IgD-negative memory B cell (primary cell): ENCODE measurements at regions not wholly inside any gene's neighbourhood (a gene's known extent, or its start where the extent isn't known, plus 50 kb on each side); places are given as distances from the start of the nearest gene placed in this dataset.

Experiments used
- H3K27ac Mint-ChIP-seq, 3 donors: one replicate each; pipeline ENCODE4 v1.8.0; 2020 to 2022; ENCODE audit warnings: mild to moderate bottlenecking in 3 of 3, mixed read lengths in 3 of 3, moderate library complexity in 1 of 3
- H3K27me3 Mint-ChIP-seq: one replicate; pipeline ENCODE4 v1.8.0; 2021; ENCODE audit warnings: mixed read lengths
- H3K36me3 Mint-ChIP-seq: one replicate; pipeline ENCODE4 v1.8.0; 2020; ENCODE audit warnings: mild to moderate bottlenecking, mixed read lengths
- H3K4me1 Mint-ChIP-seq, 3 donors: one replicate each; pipeline ENCODE4 v1.8.0; 2020 to 2022; ENCODE audit warnings: mixed read lengths in 3 of 3, mild to moderate bottlenecking in 1 of 3
- H3K4me3 Mint-ChIP-seq, 4 donors: one replicate each; pipeline ENCODE4 v1.8.0; 2020 to 2022; ENCODE audit warnings: mild to moderate bottlenecking in 4 of 4, mixed read lengths in 4 of 4, moderate library complexity in 3 of 4
- H3K9me3 Mint-ChIP-seq, 3 donors: one replicate each; pipeline ENCODE4 v1.8.0; 2020 to 2021; ENCODE audit warnings: mixed read lengths in 3 of 3, mild to moderate bottlenecking in 1 of 3

DNA sequence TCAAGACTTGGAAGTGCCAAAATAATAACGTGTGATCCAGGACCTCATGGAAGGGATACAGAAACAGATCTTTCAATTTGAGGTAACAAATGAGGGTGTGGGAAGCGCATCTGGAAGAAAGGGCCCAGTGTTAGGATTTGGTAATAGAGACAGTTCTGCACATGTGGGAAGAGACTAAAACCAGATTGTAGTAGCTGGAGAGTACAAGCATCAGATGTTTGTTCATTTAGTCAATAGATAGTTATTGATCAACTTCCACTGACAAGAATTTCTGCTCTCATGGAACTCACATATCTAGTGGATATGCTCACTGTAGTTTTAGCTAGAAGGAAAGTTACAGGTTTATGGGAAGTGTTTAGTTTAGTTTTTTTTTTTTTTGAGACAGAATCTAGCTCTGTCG, 153.6 kb downstream of the TLR5 start:
- Mint-ChIP-seq H3K36me3 (peaks cover 8% of the 10 kb centered on the region), H3K9me3 (no peaks in the 10 kb centered on the region), H3K4me3 (no peak overlapping the region), H3K27ac (no peak overlapping the region), H3K4me1 (peaks cover 3 to 7% (median 4%) of the 10 kb centered on the region in 3 donors), H3K27me3 (no peaks in the 10 kb centered on the region)

- peaks cover 12% of the 10 kb centered on the region for H3K36me3 Mint-ChIP-seq
- H3K27me3 Mint-ChIP-seq: no peaks in the 10 kb centered on the region
Measured at GRCh38 chr1:222991177-222991576, 151.9 kb downstream of the TLR5 start.

GRCh38 chr1:222991908-222992307, 151.1 kb downstream of the TLR5 start:
- Mint-ChIP-seq H3K9me3 (no peaks in the 10 kb centered on the region), H3K4me3 (no peak overlapping the region), H3K36me3 (peaks cover 12% of the 10 kb centered on the region), H3K27ac (no peak overlapping the region), H3K4me1 (peaks cover 2 to 6% (median 4%) of the 10 kb centered on the region in 3 donors), H3K27me3 (no peaks in the 10 kb centered on the region)

More at GRCh38 chr1:222991177-222991576, 151.9 kb downstream of the TLR5 start:
- Mint-ChIP-seq H3K4me3 (no peak overlapping the region), H3K9me3 (no peaks in the 10 kb centered on the region), H3K27ac (no peak overlapping the region), H3K4me1 (peaks cover 3 to 6% (median 4%) of the 10 kb centered on the region in 3 donors)

DNA sequence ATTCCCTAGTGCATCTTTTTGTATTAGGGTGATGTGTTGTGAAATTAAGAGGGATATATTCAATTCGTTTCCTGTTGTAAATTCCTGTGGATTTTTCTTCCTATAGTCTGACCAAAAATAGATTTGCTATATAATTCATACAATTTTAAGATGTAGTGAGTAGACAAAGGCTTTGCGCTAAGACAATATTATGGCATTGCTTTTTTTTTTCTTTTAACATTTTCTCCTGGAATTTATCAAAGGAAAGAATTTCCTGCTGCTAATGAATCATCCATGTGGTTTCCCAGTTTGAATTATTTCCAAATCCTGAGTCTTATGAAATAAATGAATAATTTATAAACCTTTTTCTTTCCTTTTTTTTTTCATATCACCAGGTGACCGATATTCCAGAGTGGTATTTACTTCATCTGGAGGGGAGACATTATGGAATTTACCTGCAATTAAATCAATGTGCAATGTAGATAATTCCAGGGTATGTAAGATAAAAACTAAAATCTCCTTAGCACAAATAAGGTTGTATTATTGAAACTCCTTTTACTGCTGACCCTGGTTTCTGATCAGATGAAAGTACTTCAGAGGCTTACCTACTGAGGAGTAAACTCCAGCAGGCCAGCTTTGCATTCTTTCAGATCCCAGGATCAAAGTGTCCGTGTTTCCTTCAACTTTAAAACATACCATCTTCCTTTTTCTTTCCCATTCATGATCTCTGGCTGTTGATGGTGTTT, 148.4 kb downstream of the TLR5 start:
- Mint-ChIP-seq H3K36me3 (peaks cover 19% of the 10 kb centered on the region), H3K4me3 (no peak overlapping the region), H3K27me3 (no peaks in the 10 kb centered on the region), H3K4me1 (no peaks in the 10 kb centered on the region), H3K27ac (no peak overlapping the region), H3K9me3 (no peaks in the 10 kb centered on the region)

DNA sequence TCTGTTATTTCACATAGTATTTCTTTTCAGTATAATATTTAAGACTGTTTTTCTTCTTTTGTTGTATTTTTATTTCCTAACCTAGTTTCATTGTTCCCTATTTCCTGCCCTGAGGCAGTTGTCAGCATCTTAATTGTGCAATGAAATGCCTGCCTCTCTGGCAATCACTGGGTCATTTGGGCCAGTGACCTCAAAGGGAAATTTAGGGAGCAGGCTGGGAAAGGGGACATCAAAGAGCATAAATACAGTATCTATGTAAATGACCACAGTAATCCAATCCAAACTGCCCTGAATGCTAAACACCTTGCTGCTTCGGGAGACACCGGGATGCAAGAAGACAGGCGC, 147.8 kb downstream of the TLR5 start:
- Mint-ChIP-seq H3K9me3 (no peaks in the 10 kb centered on the region), H3K27ac (no peak overlapping the region)

GRCh38 chr1:222995620-222996309, 147.3 kb downstream of the TLR5 start:
- Mint-ChIP-seq H3K4me3 (no peak overlapping the region), H3K27ac (no peak overlapping the region), H3K4me1 (no peaks in the 10 kb centered on the region), H3K27me3 (no peaks in the 10 kb centered on the region), H3K9me3 (no peaks in the 10 kb centered on the region), H3K36me3 (peaks cover 20% of the 10 kb centered on the region)

More for the DNA sequence above, 147.8 kb downstream of the TLR5 start:
- H3K4me3 Mint-ChIP-seq: no peak overlapping the region
- H3K27me3 Mint-ChIP-seq: no peaks in the 10 kb centered on the region
- H3K36me3 Mint-ChIP-seq: peaks cover 20% of the 10 kb centered on the region
- no peaks in the 10 kb centered on the region for H3K4me1 Mint-ChIP-seq

DNA sequence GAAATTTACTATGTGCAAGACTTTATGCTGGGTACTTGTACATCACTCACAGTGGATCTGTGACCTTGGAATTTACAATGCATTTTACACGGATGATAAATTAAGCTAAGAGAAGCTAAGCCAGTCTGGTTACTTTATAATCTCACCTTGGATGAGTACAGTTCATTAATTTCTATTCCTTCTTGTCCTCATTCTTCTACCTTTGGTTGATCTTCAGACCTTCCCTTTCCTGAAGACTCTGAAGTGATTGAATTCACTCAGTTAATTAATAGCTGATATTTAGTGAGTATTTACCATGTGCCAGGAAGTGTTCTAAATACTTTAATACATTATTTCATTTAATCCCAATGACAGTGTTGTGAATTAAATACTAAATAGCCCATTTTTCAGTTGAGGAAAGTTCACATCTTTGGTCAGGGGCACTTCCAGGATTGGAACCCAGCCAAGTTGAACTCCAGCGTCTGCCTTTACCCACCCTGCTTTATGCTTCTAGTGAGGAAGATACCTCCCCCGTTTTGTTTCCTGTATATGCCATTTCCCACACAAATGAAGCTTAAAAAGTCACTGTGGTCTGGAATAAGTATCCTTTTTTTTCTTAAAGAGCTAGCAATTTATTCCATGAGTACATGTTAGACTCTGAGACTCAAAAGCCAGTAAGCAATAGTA, 146.6 kb downstream of the TLR5 start:
- no peaks in the 10 kb centered on the region for H3K4me1 Mint-ChIP-seq
- H3K27ac Mint-ChIP-seq: no peak overlapping the region
- no peak overlapping the region for H3K4me3 Mint-ChIP-seq

GRCh38 chr1:223000632-223001031, 142.4 kb downstream of the TLR5 start:
- H3K4me1 Mint-ChIP-seq: no peaks in the 10 kb centered on the region
- H3K4me3 Mint-ChIP-seq: no peak overlapping the region
- H3K9me3 Mint-ChIP-seq: no peaks in the 10 kb centered on the region
- peaks cover 21% of the 10 kb centered on the region for H3K36me3 Mint-ChIP-seq
- no peaks in the 10 kb centered on the region for H3K27me3 Mint-ChIP-seq
- H3K27ac Mint-ChIP-seq: peak overlapping the region in 1 of 3 donors; percentile 8

More for the DNA sequence above, 146.6 kb downstream of the TLR5 start:
- Mint-ChIP-seq H3K36me3 (peaks cover 18% of the 10 kb centered on the region), H3K9me3 (no peaks in the 10 kb centered on the region), H3K27me3 (no peaks in the 10 kb centered on the region)

DNA sequence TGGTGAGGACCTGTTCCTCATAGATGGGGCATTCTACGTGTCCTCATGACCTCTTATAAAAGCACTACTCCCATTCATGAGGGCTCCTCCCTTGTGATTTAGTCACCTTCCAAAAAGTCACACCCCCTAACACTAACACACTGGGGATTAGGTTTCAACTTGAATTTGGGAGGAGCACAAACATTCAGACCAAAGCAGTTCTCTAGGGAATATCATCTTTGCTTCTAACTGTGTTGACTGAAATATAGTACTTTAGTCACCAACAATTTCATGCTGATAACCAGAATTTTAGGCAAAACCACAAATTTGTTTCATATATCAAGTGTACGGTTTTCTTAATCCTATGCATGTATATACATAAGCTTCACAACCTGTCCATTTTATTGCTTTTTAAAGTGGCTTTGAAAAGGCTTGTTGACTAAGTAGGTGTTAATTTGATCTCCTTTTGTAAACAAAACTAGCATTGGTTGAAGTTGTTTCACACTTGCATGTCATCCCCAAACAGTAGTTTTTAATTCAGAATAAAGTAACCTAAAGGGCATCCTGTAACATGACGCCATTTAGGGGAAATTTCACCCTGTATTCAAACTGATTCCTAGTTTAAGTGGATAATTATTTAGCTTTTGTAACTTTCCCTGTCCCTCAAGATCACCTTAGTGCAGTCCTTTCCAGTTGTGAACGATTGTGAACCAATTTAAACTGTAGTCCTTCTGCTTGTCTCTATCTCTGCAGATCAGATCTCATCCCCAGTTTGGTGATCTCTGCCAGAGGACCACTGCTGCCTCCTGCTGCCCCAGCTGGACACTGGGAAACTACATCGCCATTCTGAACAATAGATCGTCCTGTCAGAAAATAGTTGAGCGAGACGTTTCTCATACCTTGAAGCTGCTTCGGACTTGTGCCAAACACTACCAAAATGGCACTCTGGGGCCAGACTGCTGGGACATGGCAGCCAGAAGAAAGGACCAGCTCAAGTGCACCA, 141.1 kb downstream of the TLR5 start:
- Mint-ChIP-seq H3K9me3 (no peaks in the 10 kb centered on the region), H3K4me3 (no peak overlapping the region), H3K27me3 (no peaks in the 10 kb centered on the region), H3K36me3 (peaks cover 17% of the 10 kb centered on the region), H3K4me1 (no peaks in the 10 kb centered on the region), H3K27ac (no peak overlapping the region)

DNA sequence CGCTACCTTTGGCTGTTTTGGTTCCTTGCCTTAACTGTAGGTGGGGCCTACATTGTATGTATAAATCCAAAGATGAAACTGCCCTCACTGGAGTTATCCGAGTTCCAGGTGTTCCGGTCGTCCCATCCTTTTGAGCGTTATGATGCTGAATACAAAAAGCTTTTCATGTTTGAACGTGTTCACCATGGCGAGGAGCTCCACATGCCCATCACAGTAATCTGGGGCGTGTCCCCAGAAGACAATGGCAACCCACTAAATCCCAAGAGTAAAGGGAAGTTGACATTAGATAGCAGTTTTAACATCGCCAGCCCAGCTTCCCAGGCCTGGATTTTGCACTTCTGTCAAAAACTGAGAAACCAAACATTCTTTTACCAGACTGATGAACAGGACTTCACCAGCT, 139.5 kb downstream of the TLR5 start:
- no peak overlapping the region for H3K4me3 Mint-ChIP-seq
- H3K36me3 Mint-ChIP-seq: peaks cover 16% of the 10 kb centered on the region
- H3K27ac Mint-ChIP-seq: no peak overlapping the region
- no peaks in the 10 kb centered on the region for H3K4me1 Mint-ChIP-seq
- H3K27me3 Mint-ChIP-seq: no peaks in the 10 kb centered on the region
- peaks cover 0 to 2% (median 0%) of the 10 kb centered on the region in 3 donors for H3K9me3 Mint-ChIP-seq

GRCh38 chr1:223006371-223006770, 136.7 kb downstream of the TLR5 start:
- no peak overlapping the region for H3K4me3 Mint-ChIP-seq
- peaks cover 8% of the 10 kb centered on the region for H3K36me3 Mint-ChIP-seq
- H3K4me1 Mint-ChIP-seq: no peaks in the 10 kb centered on the region
- peaks cover 0 to 2% (median 0%) of the 10 kb centered on the region in 3 donors for H3K9me3 Mint-ChIP-seq
- no peaks in the 10 kb centered on the region for H3K27me3 Mint-ChIP-seq
- no peak overlapping the region for H3K27ac Mint-ChIP-seq

GRCh38 chr1:223006917-223007648, 136.0 kb downstream of the TLR5 start:
- no peak overlapping the region for H3K4me3 Mint-ChIP-seq
- peaks cover 8% of the 10 kb centered on the region for H3K36me3 Mint-ChIP-seq
- H3K9me3 Mint-ChIP-seq: peaks cover 0 to 2% (median 0%) of the 10 kb centered on the region in 3 donors
- H3K27me3 Mint-ChIP-seq: no peaks in the 10 kb centered on the region
- H3K27ac Mint-ChIP-seq: no peak overlapping the region
- no peaks in the 10 kb centered on the region for H3K4me1 Mint-ChIP-seq

- Mint-ChIP-seq H3K9me3 (peaks cover 0 to 2% (median 0%) of the 10 kb centered on the region in 3 donors), H3K27me3 (no peaks in the 10 kb centered on the region), H3K27ac (no peak overlapping the region), H3K4me1 (no peaks in the 10 kb centered on the region), H3K36me3 (peaks cover 6% of the 10 kb centered on the region), H3K4me3 (no peak overlapping the region)
Measured at GRCh38 chr1:223007935-223008334, 135.1 kb downstream of the TLR5 start.

- peaks cover 6% of the 10 kb centered on the region for H3K36me3 Mint-ChIP-seq
- peaks cover 2% of the 10 kb centered on the region for H3K27me3 Mint-ChIP-seq
- H3K4me3 Mint-ChIP-seq: no peak overlapping the region
- H3K27ac Mint-ChIP-seq: no peak overlapping the region
- H3K4me1 Mint-ChIP-seq: no peaks in the 10 kb centered on the region
- H3K9me3 Mint-ChIP-seq: peaks cover 0 to 2% (median 0%) of the 10 kb centered on the region in 3 donors
Measured at GRCh38 chr1:223008808-223009207, 134.2 kb downstream of the TLR5 start.
